K562 (cell line): ENCODE measurements at regions not wholly inside any gene's neighbourhood (a gene's known extent, or its start where the extent isn't known, plus 50 kb on each side); places are given as distances from the start of the nearest gene placed in this dataset.

ENCODE experiments used
- ATAC-seq: fragments of 200-7000 bp; cut with Tn5 transposase; 3 replicates; pipeline ENCODE4 v1.9.1; 2020; ENCODE audit warnings: moderate library complexity
- BruUV-seq: library from RNA; stranded (reverse); fragments of 400-500 nt; replicated peaks from 2 replicates; lab custom pipeline; 2021; lab: Mats Ljungman, UMichigan
- CTCF ChIA-PET: fragments of 300-600 bp; formaldehyde crosslinking; extraction: SDS; loops from one replicate; lab custom pipeline; 2021; ENCODE audit warnings: low intra/inter-chr PET ratio; lab: Yijun Ruan, JAX
- POLR2A ChIA-PET: fragments of 300-600, 350-650 bp; sonication (Branson Sonifier 250); formaldehyde crosslinking; extraction: SDS; loops from one replicate; lab custom pipeline; 2021; ENCODE audit warnings: antibody characterized with exemption, inconsistent platforms; lab: Yijun Ruan, JAX
- DNase-seq, 4 experiments: peaks; one replicate each; pipeline versions ENCODE4 v3.0.0 to v3.0.0-alpha.2; 2011 to 2018; ENCODE audit warnings: low spot score in 3 of 4, mixed read lengths in 3 of 4; ENCODE audit errors: extremely low read depth in 1 of 4
- FAIRE-seq: peaks from 2 replicates; lab custom pipeline; 2011; peaks lifted over from hg19 to GRCh38; lab: Jason Lieb, UNC
- H2AFZ ChIP-seq: 2 replicates; pipeline ENCODE4 v1.6.0; 2011; ENCODE audit warnings: low read depth, low read length, control low read depth, inconsistent platforms
- H3K27ac ChIP-seq: fragments of 200-600 bp; 3 replicates; pipeline ENCODE4 v1.8.0; 2011; ENCODE audit warnings: low read depth, mild to moderate bottlenecking, control low read depth, inconsistent platforms, low read length, moderate library complexity, mixed read lengths; ENCODE audit errors: extremely low read depth
- H3K27me3 ChIP-seq, 2 experiments: fragments of 300-600 bp in 1 of 2; 2 replicates in 1 of 2; 3 replicates in 1 of 2; pipeline versions ENCODE4 v1.6.0 to v1.8.0; 2011; ENCODE audit warnings: inconsistent platforms in 2 of 2, low read length in 2 of 2, mild to moderate bottlenecking in 1 of 2, mixed read lengths in 1 of 2, moderate library complexity in 1 of 2; ENCODE audit not compliant: control insufficient read depth in 2 of 2, insufficient read depth in 2 of 2
- H3K36me3 ChIP-seq: fragments of 300-600 bp; 3 replicates; pipeline ENCODE4 v1.8.0; 2011; ENCODE audit warnings: mild to moderate bottlenecking, low read length, inconsistent platforms; ENCODE audit not compliant: control insufficient read depth, insufficient read depth
- H3K4me1 ChIP-seq, 2 experiments: fragments of 200-600 bp in 1 of 2; replicated peaks in 1 of 2; 2 replicates in 1 of 2; 3 replicates in 1 of 2; pipeline versions ENCODE4 v1.5.1 to v1.8.0; 2011; ENCODE audit warnings: inconsistent platforms in 2 of 2, low read length in 2 of 2, mild to moderate bottlenecking in 1 of 2, mixed read lengths in 1 of 2, moderate library complexity in 1 of 2; ENCODE audit not compliant: control insufficient read depth in 2 of 2, insufficient read depth in 2 of 2
- H3K4me2 ChIP-seq: 2 replicates; pipeline ENCODE4 v1.6.1; 2011; ENCODE audit warnings: low read length, control low read depth, inconsistent platforms, mixed read lengths; ENCODE audit not compliant: insufficient read depth
- H3K4me3 ChIP-seq: fragments of 200-600 bp; sonication (generic), shearing (Covaris generic); 2 replicates; pipeline ENCODE4 v1.5.1; 2016; ENCODE audit warnings: control low read depth, inconsistent platforms
- H3K79me2 ChIP-seq: fragments of 200-600 bp; 3 replicates; pipeline ENCODE4 v1.8.0; 2011; ENCODE audit warnings: low read length, inconsistent platforms; ENCODE audit not compliant: control insufficient read depth, insufficient read depth
- H3K9ac ChIP-seq, 2 experiments: 2 replicates each; pipeline versions ENCODE4 v1.6.0 to v1.6.1; 2011; ENCODE audit warnings: low read depth in 2 of 2, low read length in 2 of 2, control low read depth in 1 of 2, inconsistent platforms in 1 of 2, mild to moderate bottlenecking in 1 of 2, mixed read lengths in 1 of 2; ENCODE audit not compliant: insufficient read depth in 1 of 2
- H3K9me1 ChIP-seq: one replicate; pipeline ENCODE4 v1.6.0; 2011; ENCODE audit warnings: inconsistent platforms, mild to moderate bottlenecking, low read length, moderate library complexity; ENCODE audit not compliant: control insufficient read depth, insufficient read depth
- H3K9me3 ChIP-seq: replicated peaks from 2 replicates; pipeline ENCODE4 v1.5.1; 2011; ENCODE audit warnings: low read depth, low read length, inconsistent platforms; ENCODE audit not compliant: control insufficient read depth, insufficient read depth
- H4K20me1 ChIP-seq: replicated peaks from 2 replicates; pipeline ENCODE4 v1.6.1; 2011; ENCODE audit warnings: low read length, inconsistent platforms, mixed read lengths; ENCODE audit not compliant: control insufficient read depth, insufficient read depth
- FOXJ3 ChIP-seq: sonication (generic); formaldehyde crosslinking; IDR thresholded peaks from 2 replicates; pipeline ENCODE4 v1.4.0; 2020; ENCODE audit warnings: mild to moderate bottlenecking, missing genetic modification reagents
- LEF1 ChIP-seq: fragments of 450-650 bp; IDR thresholded peaks from 2 replicates; pipeline ENCODE4 v1.6.1; 2016; ENCODE audit warnings: mild to moderate bottlenecking
- PREB ChIP-seq: sonication (generic); formaldehyde crosslinking; IDR thresholded peaks from 2 replicates; pipeline ENCODE4 v1.8.1; 2023; ENCODE audit warnings: mild to moderate bottlenecking, missing genetic modification reagents
- PTBP1 ChIP-seq: fragments of 200-400 bp; formaldehyde crosslinking; IDR thresholded peaks from 2 replicates; pipeline ENCODE4 v1.6.1; 2017; ENCODE audit warnings: low read depth, low read length
- SREBF1 ChIP-seq: fragments of 150-350 bp; IDR thresholded peaks from 2 replicates; pipeline ENCODE4 v1.6.1; 2014; ENCODE audit warnings: antibody characterized with exemption, low read depth, low read length, borderline replicate concordance
- U2AF1 ChIP-seq: fragments of 200-400 bp; formaldehyde crosslinking; optimal IDR thresholded peaks from 2 replicates; pipeline ENCODE3; 2017; ENCODE audit warnings: mild to moderate bottlenecking, low read depth, low read length, moderate library complexity
- XRCC4 ChIP-seq: IDR thresholded peaks from one replicate; pipeline ENCODE4 v1.6.1; 2011; ENCODE audit not compliant: insufficient read depth, insufficient read length; ENCODE audit errors: extremely low read depth
- ZEB2 ChIP-seq: fragments of 450-650 bp; IDR thresholded peaks from 2 replicates; pipeline ENCODE4 v1.6.1; 2016
- ZNF407 ChIP-seq: fragments of 450-650 bp; IDR thresholded peaks from 2 replicates; pipeline ENCODE4 v1.6.1; 2016; ENCODE audit warnings: low read depth
- WGBS: fragments of 100-300 bp; shearing (Covaris generic); methylation state at CpG from one replicate; pipeline ENCODE4 v1.1.6; 2016; ENCODE audit warnings: low coverage, mixed read lengths; ENCODE audit not compliant: insufficient coverage; ENCODE audit errors: missing lambda C conversion rate; 5-methylcytosine and 5-hydroxymethylcytosine counted together
- in situ Hi-C: fragments of 300-500 bp; cut with MboI; formaldehyde crosslinking; loops from 4 replicates; pipeline ENCODE4 v1.15.0; 2018; ENCODE audit warnings: inconsistent platforms, mixed read lengths
- intact Hi-C: fragments of 100-400 bp; cut with micrococcal nuclease; formaldehyde crosslinking; loops from 2 replicates; pipeline ENCODE4 v1.14.2; 2022
- TF ChIP-seq, protein P1 (sequence below): fragments of 250-450 bp; sonication (Bioruptor Pico); IDR thresholded peaks from 2 replicates; pipeline ENCODE4 v1.4.0; 2020; ENCODE audit warnings: borderline replicate concordance

- FAIRE-seq: no peak
- TF ChIP-seq, protein P1, sequence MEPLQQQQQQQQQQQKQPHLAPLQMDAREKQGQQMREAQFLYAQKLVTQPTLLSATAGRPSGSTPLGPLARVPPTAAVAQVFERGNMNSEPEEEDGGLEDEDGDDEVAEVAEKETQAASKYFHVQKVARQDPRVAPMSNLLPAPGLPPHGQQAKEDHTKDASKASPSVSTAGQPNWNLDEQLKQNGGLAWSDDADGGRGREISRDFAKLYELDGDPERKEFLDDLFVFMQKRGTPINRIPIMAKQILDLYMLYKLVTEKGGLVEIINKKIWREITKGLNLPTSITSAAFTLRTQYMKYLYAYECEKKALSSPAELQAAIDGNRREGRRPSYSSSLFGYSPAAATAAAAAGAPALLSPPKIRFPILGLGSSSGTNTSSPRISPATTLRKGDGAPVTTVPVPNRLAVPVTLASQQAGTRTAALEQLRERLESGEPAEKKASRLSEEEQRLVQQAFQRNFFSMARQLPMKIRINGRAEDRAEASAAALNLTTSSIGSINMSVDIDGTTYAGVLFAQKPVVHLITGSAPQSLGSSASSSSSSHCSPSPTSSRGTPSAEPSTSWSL: no peak
- no peak for TF ChIP-seq ZNF407
- no peak for TF ChIP-seq LEF1
- no peak for TF ChIP-seq FOXJ3 (CRISPR knock-in tag)
- TF ChIP-seq SREBF1: no peak
- TF ChIP-seq ZEB2: no peak
- TF ChIP-seq PTBP1: no peak
- TF ChIP-seq U2AF1: no peak
- no peak for TF ChIP-seq XRCC4
- no peak for TF ChIP-seq PREB
Observed at GRCh38 chr2:16081316-16082200, 141.2 kb downstream of the MYCN start.

More at GRCh38 chr2:16081316-16082200, 141.2 kb downstream of the MYCN start:
- H2AFZ ChIP-seq: no peak overlapping the region
- H3K36me3 ChIP-seq: no peaks in the 10 kb centered on the region
- H3K9me1 ChIP-seq: no peaks in the 10 kb centered on the region
- ATAC-seq (no peak), DNase-seq (no peak)
- WGBS: 0% methylated on average over 5 of the region's 7 CpGs
- H3K27me3 ChIP-seq: peaks cover 0 to 14% of the 10 kb centered on the region in 2 experiments; a peak in 1 of 5 replicates
- POLR2A ChIA-PET: no interaction called here
- H3K4me1 ChIP-seq: no peaks in the 10 kb centered on the region
- no peak overlapping the region for H3K4me3 ChIP-seq
- in situ Hi-C loops: no loop called here
- H3K9ac ChIP-seq: no peak overlapping the region
- no peaks in the 10 kb centered on the region for H4K20me1 ChIP-seq
- no peaks in the 10 kb centered on the region for H3K9me3 ChIP-seq
- CTCF ChIA-PET: no interaction called here
- BruUV-seq: no TSS peak
- no peak overlapping the region for H3K4me2 ChIP-seq
- H3K27ac ChIP-seq: no peak overlapping the region
- no peaks in the 10 kb centered on the region for H3K79me2 ChIP-seq
- intact Hi-C loops: no loop called here
